Suprapubic skin (tissue), 4 donors: ENCODE measurements at regions not wholly inside any gene's neighbourhood (a gene's known extent, or its start where the extent isn't known, plus 50 kb on each side); places are given as distances from the start of the nearest gene placed in this dataset.
A peak's percentile ranks its signal among the peaks of the same experiment; 100 is the strongest.

Source experiments
- DNase-seq, 2 donors: peaks; one replicate each; pipeline ENCODE4 v3.0.0-alpha.2; 2019; ENCODE audit warnings: low spot score in 2 of 2
- H3K27ac ChIP-seq: fragments of 200-600 bp; sonication (generic); one replicate; pipeline ENCODE4 v1.5.1; 2019
- H3K27me3 ChIP-seq: fragments of 200-600 bp; sonication (generic); one replicate; pipeline ENCODE4 v1.5.1; 2019
- H3K36me3 ChIP-seq: fragments of 200-600 bp; sonication (generic); one replicate; pipeline ENCODE4 v1.5.1; 2019
- H3K4me1 ChIP-seq: fragments of 200-600 bp; sonication (generic); one replicate; pipeline ENCODE4 v1.5.1; 2019
- H3K4me3 ChIP-seq: fragments of 200-600 bp; sonication (generic); one replicate; pipeline ENCODE4 v1.5.1; 2019; ENCODE audit warnings: mild to moderate bottlenecking
- H3K9me3 ChIP-seq: fragments of 200-600 bp; sonication (generic); one replicate; pipeline ENCODE4 v1.5.1; 2019
- CTCF ChIP-seq, 2 donors: fragments of 200-600 bp in 1 of 2; fragments of 450-650 bp in 1 of 2; sonication (generic) in 1 of 2; IDR thresholded peaks; one replicate each; pipeline ENCODE4 v1.5.1; 2016 to 2019; ENCODE audit warnings: antibody characterized with exemption in 2 of 2, mild to moderate bottlenecking in 1 of 2, moderate library complexity in 1 of 2
- EP300 ChIP-seq: sonication (generic); formaldehyde crosslinking; IDR thresholded peaks from one replicate; pipeline ENCODE4 v1.6.1; 2017; ENCODE audit warnings: antibody characterized with exemption
- POLR2A ChIP-seq, 2 donors: fragments of 450-650 bp; IDR thresholded peaks; one replicate each; pipeline ENCODE4 v1.6.1; 2017; ENCODE audit warnings: antibody characterized with exemption in 2 of 2, mild to moderate bottlenecking in 2 of 2, moderate library complexity in 2 of 2
- POLR2AphosphoS5 ChIP-seq, 3 donors: sonication (generic); formaldehyde crosslinking; IDR thresholded peaks; one replicate each; pipeline ENCODE4 v1.6.1; 2017; ENCODE audit warnings: antibody characterized with exemption in 3 of 3
- WGBS: methylation state at CpG from one replicate; pipeline ENCODE4 v1.1.5; 2018; 5-methylcytosine and 5-hydroxymethylcytosine counted together

- no peak overlapping the region for H3K27ac ChIP-seq
These were observed 154.3 kb downstream of the ADAMTS15 start for GRCh38 chr11:130602641-130603334.

GRCh38 chr11:130603335-130603906 is 155.0 kb downstream of the ADAMTS15 start:
- H3K27me3 ChIP-seq: no peaks in the 10 kb centered on the region
- WGBS: 72% methylated on average over 7 of the region's 7 CpGs
- H3K4me3 ChIP-seq: no peak overlapping the region
- H3K27ac ChIP-seq: no peak overlapping the region
- DNase-seq: no peak
- H3K9me3 ChIP-seq: no peaks in the 10 kb centered on the region
- no peaks in the 10 kb centered on the region for H3K36me3 ChIP-seq
- peaks cover 22% of the 10 kb centered on the region for H3K4me1 ChIP-seq
- TF ChIP-seq POLR2A (IDR thresholded peaks at IDR 0.05): no peak
- no peak for TF ChIP-seq POLR2AphosphoS5 (IDR thresholded peaks at IDR 0.05)
- no peak for TF ChIP-seq CTCF (IDR thresholded peaks at IDR 0.05)
- no peak for TF ChIP-seq EP300

More at GRCh38 chr11:130602641-130603334, 154.3 kb downstream of the ADAMTS15 start:
- WGBS: 78% methylated on average over 10 of the region's 12 CpGs
- DNase-seq: no peak
- H3K9me3 ChIP-seq: no peaks in the 10 kb centered on the region
- H3K27me3 ChIP-seq: no peaks in the 10 kb centered on the region
- H3K36me3 ChIP-seq: no peaks in the 10 kb centered on the region
- no peak overlapping the region for H3K4me3 ChIP-seq
- peaks cover 15% of the 10 kb centered on the region for H3K4me1 ChIP-seq
- TF ChIP-seq POLR2AphosphoS5 (IDR thresholded peaks at IDR 0.05): no peak
- TF ChIP-seq POLR2A (IDR thresholded peaks at IDR 0.05): no peak

- TF ChIP-seq CTCF (IDR thresholded peaks at IDR 0.05) (no peak), POLR2A (IDR thresholded peaks at IDR 0.05) (no peak), POLR2AphosphoS5 (IDR thresholded peaks at IDR 0.05) (no peak), EP300 (no peak)
These were observed 156.2 kb downstream of the ADAMTS15 start for GRCh38 chr11:130604606-130605005.

GRCh38 chr11:130606178-130606577 is 157.7 kb downstream of the ADAMTS15 start:
- H3K4me1 ChIP-seq: peaks cover 27% of the 10 kb centered on the region
- H3K36me3 ChIP-seq: no peaks in the 10 kb centered on the region
- H3K9me3 ChIP-seq: no peaks in the 10 kb centered on the region
- 84% methylated on average over 4 of the region's 4 CpGs for WGBS
- no peaks in the 10 kb centered on the region for H3K27me3 ChIP-seq
- no peak for TF ChIP-seq POLR2AphosphoS5 (IDR thresholded peaks at IDR 0.05)
- no peak for DNase-seq
- peak overlapping the region; percentile 9 for H3K27ac ChIP-seq
- H3K4me3 ChIP-seq: no peak overlapping the region

More at GRCh38 chr11:130604606-130605005, 156.2 kb downstream of the ADAMTS15 start:
- Histone ChIP-seq H3K27ac (no peak overlapping the region), H3K36me3 (no peaks in the 10 kb centered on the region), H3K9me3 (no peaks in the 10 kb centered on the region), H3K4me3 (no peak overlapping the region), H3K27me3 (no peaks in the 10 kb centered on the region), H3K4me1 (peaks cover 27% of the 10 kb centered on the region)
- DNase-seq: no peak
- WGBS: 68% methylated on average over 1 of the region's 1 CpG

- DNase-seq: peak in 1 of 2 donors; percentile 86
- no peaks in the 10 kb centered on the region for H3K36me3 ChIP-seq
These were observed 158.5 kb downstream of the ADAMTS15 start for GRCh38 chr11:130606781-130607511.

More at GRCh38 chr11:130606781-130607511, 158.5 kb downstream of the ADAMTS15 start:
- Histone ChIP-seq H3K27ac (peak overlapping the region; percentile 9), H3K27me3 (no peaks in the 10 kb centered on the region), H3K4me3 (no peak overlapping the region), H3K4me1 (peaks cover 33% of the 10 kb centered on the region), H3K9me3 (no peaks in the 10 kb centered on the region)
- no peak for TF ChIP-seq POLR2A (IDR thresholded peaks at IDR 0.05)
- no peak for TF ChIP-seq EP300
- no peak for TF ChIP-seq CTCF (IDR thresholded peaks at IDR 0.05)
- WGBS: 32% methylated on average over 9 of the region's 10 CpGs
